H1 (cell line): ENCODE measurements at regions not wholly inside any gene's neighbourhood (a gene's known extent, or its start where the extent isn't known, plus 50 kb on each side); places are given as distances from the start of the nearest gene placed in this dataset.

Experiments
- RAD21 ChIP-seq, 2 experiments: IDR thresholded peaks in 1 of 2; conservative IDR thresholded peaks in 1 of 2; 2 replicates each; pipeline ENCODE4 v1.6.1; 2011; ENCODE audit warnings: low read depth in 2 of 2, low read length in 2 of 2, improper control_type of control experiment in 1 of 2, inconsistent platforms in 1 of 2, mild to moderate bottlenecking in 1 of 2, moderate library complexity in 1 of 2
- RFX5 ChIP-seq: IDR thresholded peaks from 2 replicates; pipeline ENCODE4 v1.6.1; 2011; ENCODE audit warnings: low read depth, low read length, improper control_type of control experiment, borderline replicate concordance
- TEAD4 ChIP-seq: IDR thresholded peaks from 2 replicates; pipeline ENCODE4 v1.6.1; 2012; ENCODE audit warnings: low read depth, low read length, inconsistent platforms, mixed read lengths

GRCh38 chr4:97396605-97397004 lies 746.7 kb downstream of the STPG2 start:
- TF ChIP-seq TEAD4 = no peak
- TF ChIP-seq RFX5 = no peak
- no peak for TF ChIP-seq RAD21 (IDR thresholded peaks at IDR 0.05 in 1 of 2, conservative IDR thresholded peaks at IDR 0.05 in 1 of 2; ENCODE audit: low read depth in 2 of 2, low read length in 2 of 2)
